ENCODE measurements at regions not wholly inside any gene's neighbourhood (a gene's known extent, or its start where the extent isn't known, plus 50 kb on each side); places are given as distances from the start of the nearest gene placed in this dataset.
"Not testable (repeated sequence)": the region's sequence is repeated elsewhere in the genome, so short reads cannot be mapped to it uniquely, and the experiment has no call there.

DNA sequence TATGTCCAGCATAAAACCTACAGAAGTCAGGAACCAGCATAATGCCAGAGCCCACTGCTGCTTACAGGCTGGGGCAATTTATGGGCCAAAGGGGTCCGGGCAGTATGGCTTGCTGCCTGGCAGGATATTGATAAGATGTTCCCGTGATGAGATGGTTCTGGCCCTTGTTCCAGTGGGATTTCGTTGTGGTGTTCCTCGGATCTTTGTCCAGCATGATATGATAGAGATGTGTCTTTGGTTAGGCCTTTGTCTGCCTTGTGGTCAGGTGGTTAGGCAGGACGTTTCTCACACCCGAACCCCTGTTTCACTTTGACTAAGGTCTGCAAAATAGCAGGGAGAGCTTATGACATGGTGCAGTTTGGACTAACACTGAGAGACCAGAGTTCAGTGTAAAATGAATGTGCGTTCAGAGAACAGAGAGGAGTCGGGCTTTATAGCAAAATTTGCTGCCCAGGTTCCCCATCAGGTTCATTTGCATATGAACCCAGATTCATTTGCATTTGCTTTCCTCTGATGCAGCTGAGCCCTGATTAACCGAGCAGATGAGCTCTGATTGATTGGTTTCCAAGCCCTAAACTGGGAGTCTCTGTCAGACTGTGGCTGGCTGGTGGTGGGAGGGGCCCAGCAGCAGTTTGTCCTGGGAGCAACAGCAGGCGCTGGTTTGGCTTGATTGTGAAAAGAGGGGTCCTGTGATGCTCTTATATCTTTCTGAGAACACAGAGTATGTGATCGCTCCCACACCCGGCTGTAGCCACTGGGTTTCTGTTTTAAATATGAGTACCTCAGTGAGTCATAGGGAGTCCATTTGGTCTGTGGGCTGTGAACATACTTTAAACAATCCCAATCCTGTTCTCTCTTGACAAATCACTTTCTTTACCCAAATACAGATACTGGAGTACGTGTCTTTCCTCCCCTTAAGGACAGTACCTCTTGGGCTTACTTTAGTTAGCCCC, 156.3 kb upstream of the PZP start:
- peak; percentile 73 for DNase-seq (ENCODE audit: low read depth)
- TF ChIP-seq, protein P1, sequence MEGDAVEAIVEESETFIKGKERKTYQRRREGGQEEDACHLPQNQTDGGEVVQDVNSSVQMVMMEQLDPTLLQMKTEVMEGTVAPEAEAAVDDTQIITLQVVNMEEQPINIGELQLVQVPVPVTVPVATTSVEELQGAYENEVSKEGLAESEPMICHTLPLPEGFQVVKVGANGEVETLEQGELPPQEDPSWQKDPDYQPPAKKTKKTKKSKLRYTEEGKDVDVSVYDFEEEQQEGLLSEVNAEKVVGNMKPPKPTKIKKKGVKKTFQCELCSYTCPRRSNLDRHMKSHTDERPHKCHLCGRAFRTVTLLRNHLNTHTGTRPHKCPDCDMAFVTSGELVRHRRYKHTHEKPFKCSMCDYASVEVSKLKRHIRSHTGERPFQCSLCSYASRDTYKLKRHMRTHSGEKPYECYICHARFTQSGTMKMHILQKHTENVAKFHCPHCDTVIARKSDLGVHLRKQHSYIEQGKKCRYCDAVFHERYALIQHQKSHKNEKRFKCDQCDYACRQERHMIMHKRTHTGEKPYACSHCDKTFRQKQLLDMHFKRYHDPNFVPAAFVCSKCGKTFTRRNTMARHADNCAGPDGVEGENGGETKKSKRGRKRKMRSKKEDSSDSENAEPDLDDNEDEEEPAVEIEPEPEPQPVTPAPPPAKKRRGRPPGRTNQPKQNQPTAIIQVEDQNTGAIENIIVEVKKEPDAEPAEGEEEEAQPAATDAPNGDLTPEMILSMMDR (IDR thresholded peaks at IDR 0.05; ENCODE audit: insufficient read depth, low read depth, low read length): no peak
- H3K4me3 ChIP-seq (ENCODE audit: low read depth, low read length): peak overlapping the region; percentile 10

DNA sequence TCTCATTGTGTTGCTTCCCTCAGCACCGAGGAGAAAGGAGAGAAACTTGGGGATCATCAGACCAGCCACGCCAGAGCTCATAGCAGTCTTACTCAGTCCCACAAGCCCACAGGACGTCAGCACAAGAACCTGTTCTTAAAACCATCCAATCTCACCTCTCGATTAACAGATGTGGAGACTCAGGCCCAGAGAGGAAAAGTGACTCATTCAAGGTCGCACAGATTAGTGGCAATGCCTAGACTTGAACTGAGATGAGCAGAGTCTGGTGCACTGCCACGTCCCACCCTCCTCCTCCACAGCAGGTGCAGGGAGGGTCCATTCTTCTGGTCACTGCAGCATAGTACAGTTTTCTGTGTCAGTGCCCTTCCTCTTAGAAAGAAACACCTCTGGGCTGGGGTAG, 154.9 kb upstream of the PZP start:
- H3K4me3 ChIP-seq (ENCODE audit: low read depth, low read length): no peak overlapping the region
- no peak for DNase-seq (ENCODE audit: low read depth)
- TF ChIP-seq, protein P1 (IDR thresholded peaks at IDR 0.05; ENCODE audit: insufficient read depth, low read depth, low read length): no peak

DNA sequence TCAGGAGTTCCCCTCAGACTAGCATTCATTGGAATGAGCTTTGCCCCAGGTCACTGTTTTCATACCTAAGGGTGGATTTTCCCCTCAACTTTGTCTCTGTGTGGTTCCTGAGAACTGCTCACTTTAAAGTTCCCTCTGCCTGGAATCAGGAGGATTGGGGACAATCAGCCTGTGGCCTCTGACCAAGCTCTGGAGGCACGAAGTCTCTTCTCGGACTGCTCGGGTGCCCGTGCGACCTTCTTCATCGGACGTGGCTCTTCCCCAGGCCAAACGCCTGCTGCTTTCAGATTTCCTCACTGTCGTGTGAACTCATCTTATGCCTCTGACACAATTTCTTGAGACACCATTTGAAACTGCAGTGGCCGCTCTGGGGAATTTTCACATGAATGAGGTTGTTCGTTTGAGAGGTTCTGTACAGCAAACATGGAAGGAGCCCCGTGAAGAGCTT, 153.7 kb upstream of the PZP start:
- TF ChIP-seq, protein P1 (IDR thresholded peaks at IDR 0.05; ENCODE audit: insufficient read depth, low read depth, low read length): no peak
- DNase-seq (ENCODE audit: low read depth): no peak
- no peak overlapping the region for H3K4me3 ChIP-seq (ENCODE audit: low read depth, low read length)

DNA sequence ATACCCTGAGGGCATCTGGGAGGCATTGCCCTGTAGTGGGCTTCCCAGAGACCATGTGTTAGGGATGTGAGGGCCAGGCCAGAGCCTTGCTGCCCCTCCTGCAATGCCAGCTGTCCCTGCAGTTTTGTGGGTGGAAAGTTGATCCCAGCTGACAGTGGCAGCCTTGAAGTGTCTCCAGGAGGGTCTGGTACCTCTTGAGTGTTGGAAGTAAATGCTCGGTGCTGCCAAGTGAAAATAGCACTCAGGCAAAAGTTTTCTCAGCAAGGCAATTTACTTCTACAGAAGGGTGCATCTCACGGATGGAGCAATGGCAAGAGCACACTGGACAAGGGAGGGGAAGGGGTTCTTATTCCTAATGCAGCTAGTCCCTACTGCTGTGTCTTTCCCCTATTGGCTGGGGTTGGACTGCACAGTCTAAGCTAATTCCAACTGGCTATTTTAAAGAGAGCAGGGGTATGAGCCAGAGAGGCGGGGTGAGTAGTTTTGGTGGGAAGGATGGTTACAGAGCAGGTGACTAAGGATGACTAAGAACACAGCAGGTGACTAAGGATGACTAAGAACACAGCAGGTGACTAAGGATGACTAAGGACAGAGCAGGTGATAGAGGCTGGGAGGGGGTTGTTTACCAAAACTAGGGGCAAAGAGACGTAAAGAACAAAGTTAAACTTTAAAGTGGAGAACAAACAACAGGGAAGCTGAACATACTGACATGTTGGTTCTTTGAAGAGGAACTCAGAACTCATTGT, 146.0 kb upstream of the PZP start:
- not testable (repeated sequence) for DNase-seq (ENCODE audit: low read depth); H3K4me3 ChIP-seq (ENCODE audit: low read depth, low read length)

DNA sequence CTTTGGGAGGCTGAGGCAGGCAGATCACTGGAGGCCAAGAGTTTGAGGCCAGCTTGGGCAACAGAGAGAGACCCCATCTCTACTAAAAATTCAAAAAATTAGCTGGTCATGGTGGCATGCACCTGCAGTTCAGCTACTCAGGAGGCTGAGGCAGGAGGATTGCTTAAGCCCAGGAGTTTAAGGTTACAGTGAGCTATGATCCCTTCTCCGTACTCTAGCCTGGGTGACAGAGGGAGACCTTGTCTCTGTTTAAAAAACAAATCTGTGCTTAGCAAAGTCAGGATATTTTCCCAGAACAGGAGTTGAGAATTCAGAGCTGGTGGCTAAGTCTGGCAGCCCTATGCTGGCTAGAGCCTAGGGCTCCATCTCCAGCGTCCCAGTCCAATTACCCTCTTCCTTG, 142.9 kb upstream of the PZP start:
- no peak for DNase-seq (ENCODE audit: low read depth)
- TF ChIP-seq, protein P1 (IDR thresholded peaks at IDR 0.05; ENCODE audit: insufficient read depth, low read depth, low read length): no peak
- H3K4me3 ChIP-seq (ENCODE audit: low read depth, low read length): no peak overlapping the region

DNA sequence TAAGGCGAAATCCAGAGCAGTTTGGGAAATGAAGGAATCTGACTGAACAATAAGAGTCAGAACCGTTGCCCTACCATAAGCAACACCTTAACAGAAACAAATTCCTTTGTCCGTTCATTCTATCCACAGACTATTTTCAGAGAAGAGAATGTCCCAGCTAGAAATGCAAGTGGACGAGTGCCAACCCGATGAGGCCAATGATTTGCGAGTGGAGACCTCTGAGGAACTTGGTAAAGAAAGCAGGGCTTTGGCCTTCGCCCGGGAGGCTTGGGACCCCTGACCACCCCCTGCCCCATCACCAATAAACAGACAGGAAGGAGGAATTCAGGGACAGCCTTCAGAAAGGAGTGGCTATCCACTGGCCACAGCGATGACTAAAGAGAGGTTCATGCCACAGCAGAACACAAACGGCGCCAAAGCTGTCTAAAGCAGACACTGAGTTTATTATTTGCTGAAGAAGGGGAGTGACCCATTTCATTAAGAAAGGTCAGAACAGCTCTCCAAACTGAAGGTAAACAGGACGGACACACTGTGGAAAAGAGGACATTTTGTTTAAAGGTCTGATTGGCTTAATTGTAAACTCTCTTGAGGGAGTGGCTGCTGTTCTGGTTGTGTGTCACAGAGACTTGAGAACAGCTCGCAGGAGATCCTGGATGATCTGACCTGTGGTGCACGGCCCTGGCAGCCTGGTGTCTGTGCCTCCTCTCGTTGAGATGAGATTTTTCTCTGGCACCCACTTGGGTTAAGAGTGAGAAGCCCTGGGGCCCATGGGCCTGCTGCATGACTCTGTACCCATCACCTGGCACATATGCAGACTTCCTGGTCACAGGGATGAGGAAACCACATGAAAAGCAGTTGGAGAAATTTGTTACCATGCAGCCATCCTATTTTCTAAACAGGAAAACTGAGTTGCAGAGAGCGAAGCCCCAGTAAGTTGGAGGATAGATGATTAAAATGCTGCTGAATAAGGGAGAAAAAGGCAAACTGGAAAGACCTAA, 142.0 kb upstream of the PZP start:
- peak; percentile 29 for DNase-seq (ENCODE audit: low read depth)
- TF ChIP-seq, protein P1 (IDR thresholded peaks at IDR 0.05; ENCODE audit: insufficient read depth, low read depth, low read length): no peak

More for the DNA sequence above, 142.0 kb upstream of the PZP start:
- no peak overlapping the region for H3K4me3 ChIP-seq (ENCODE audit: low read depth, low read length)

Data from fibroblast of villous mesenchyme (primary cell).